ENCODE measurements at regions not wholly inside any gene's neighbourhood (a gene's known extent, or its start where the extent isn't known, plus 50 kb on each side); places are given as distances from the start of the nearest gene placed in this dataset.

GRCh38 chr2:39568561-39569006 is 97.1 kb upstream of the TMEM178A start:
- H3K4me2 ChIP-seq (ENCODE audit: insufficient read depth, low read length), result peak overlapping the region; percentile 49
- H4K20me1 ChIP-seq (ENCODE audit: insufficient read depth, low read length), result no peaks in the 10 kb centered on the region
- no peak overlapping the region for H3K4me3 ChIP-seq (ENCODE audit: insufficient read depth, low read length)
- peak overlapping the region; percentile 45 for H3K27ac ChIP-seq (ENCODE audit: low read depth, low read length)
- no peaks in the 10 kb centered on the region for H3K27me3 ChIP-seq (ENCODE audit: insufficient read depth, low read length)
- peaks cover 25% of the 10 kb centered on the region for H3K4me1 ChIP-seq (ENCODE audit: insufficient read depth, low read length)
- H3K36me3 ChIP-seq (ENCODE audit: insufficient read depth, low read length), result no peaks in the 10 kb centered on the region
- H2AFZ ChIP-seq (ENCODE audit: low read length), result peak overlapping the region; percentile 26
- no peaks in the 10 kb centered on the region for H3K79me2 ChIP-seq (ENCODE audit: insufficient read depth, low read length)
- TF ChIP-seq CTCF (IDR thresholded peaks at IDR 0.05; ENCODE audit: extremely low read depth, low read depth, low read length), result no peak
- H3K9me3 ChIP-seq (ENCODE audit: low read depth, low read length), result no peaks in the 10 kb centered on the region
- peak; percentile 88 for DNase-seq (ENCODE audit: insufficient read length, low spot score, missing footprints)

- no peak overlapping the region for H3K4me3 ChIP-seq (ENCODE audit: insufficient read depth, low read length)
- no peak for DNase-seq (ENCODE audit: insufficient read length, low spot score, missing footprints)
- H3K27ac ChIP-seq (ENCODE audit: low read depth, low read length), result no peak overlapping the region
- no peaks in the 10 kb centered on the region for H3K79me2 ChIP-seq (ENCODE audit: insufficient read depth, low read length)
- H3K27me3 ChIP-seq (ENCODE audit: insufficient read depth, low read length), result no peaks in the 10 kb centered on the region
- no peaks in the 10 kb centered on the region for H4K20me1 ChIP-seq (ENCODE audit: insufficient read depth, low read length)
- H2AFZ ChIP-seq (ENCODE audit: low read length), result no peak overlapping the region
- no peak overlapping the region for H3K4me2 ChIP-seq (ENCODE audit: insufficient read depth, low read length)
- no peaks in the 10 kb centered on the region for H3K9me3 ChIP-seq (ENCODE audit: low read depth, low read length)
- H3K36me3 ChIP-seq (ENCODE audit: insufficient read depth, low read length), result no peaks in the 10 kb centered on the region
- peaks cover 25% of the 10 kb centered on the region for H3K4me1 ChIP-seq (ENCODE audit: insufficient read depth, low read length)
- no peak for TF ChIP-seq CTCF (IDR thresholded peaks at IDR 0.05; ENCODE audit: extremely low read depth, low read depth, low read length)
Measured at GRCh38 chr2:39570130-39570555, 95.6 kb upstream of the TMEM178A start.

GRCh38 chr2:39570614-39571013 is 95.1 kb upstream of the TMEM178A start:
- H3K4me1 ChIP-seq (ENCODE audit: insufficient read depth, low read length), result peaks cover 25% of the 10 kb centered on the region
- TF ChIP-seq CTCF (IDR thresholded peaks at IDR 0.05; ENCODE audit: extremely low read depth, low read depth, low read length), result no peak
- no peak overlapping the region for H3K4me3 ChIP-seq (ENCODE audit: insufficient read depth, low read length)
- no peaks in the 10 kb centered on the region for H4K20me1 ChIP-seq (ENCODE audit: insufficient read depth, low read length)
- H2AFZ ChIP-seq (ENCODE audit: low read length), result no peak overlapping the region
- H3K27me3 ChIP-seq (ENCODE audit: insufficient read depth, low read length), result no peaks in the 10 kb centered on the region
- H3K27ac ChIP-seq (ENCODE audit: low read depth, low read length), result peak overlapping the region; percentile 14
- H3K4me2 ChIP-seq (ENCODE audit: insufficient read depth, low read length), result no peak overlapping the region
- H3K9me3 ChIP-seq (ENCODE audit: low read depth, low read length), result no peaks in the 10 kb centered on the region
- H3K36me3 ChIP-seq (ENCODE audit: insufficient read depth, low read length), result no peaks in the 10 kb centered on the region
- no peaks in the 10 kb centered on the region for H3K79me2 ChIP-seq (ENCODE audit: insufficient read depth, low read length)
- DNase-seq (ENCODE audit: insufficient read length, low spot score, missing footprints), result no peak

GRCh38 chr2:39571111-39571731 is 94.5 kb upstream of the TMEM178A start:
- Histone ChIP-seq H3K36me3 (ENCODE audit: insufficient read depth, low read length) (no peaks in the 10 kb centered on the region), H3K79me2 (ENCODE audit: insufficient read depth, low read length) (no peaks in the 10 kb centered on the region), H4K20me1 (ENCODE audit: insufficient read depth, low read length) (no peaks in the 10 kb centered on the region), H3K4me2 (ENCODE audit: insufficient read depth, low read length) (peak overlapping the region; percentile 20), H3K9me3 (ENCODE audit: low read depth, low read length) (no peaks in the 10 kb centered on the region), H3K27me3 (ENCODE audit: insufficient read depth, low read length) (no peaks in the 10 kb centered on the region), H3K4me1 (ENCODE audit: insufficient read depth, low read length) (peaks cover 25% of the 10 kb centered on the region), H3K27ac (ENCODE audit: low read depth, low read length) (peak overlapping the region; percentile 14), H2AFZ (ENCODE audit: low read length) (no peak overlapping the region), H3K4me3 (ENCODE audit: insufficient read depth, low read length) (no peak overlapping the region)
- no peak for TF ChIP-seq CTCF (IDR thresholded peaks at IDR 0.05; ENCODE audit: extremely low read depth, low read depth, low read length)
- no peak for DNase-seq (ENCODE audit: insufficient read length, low spot score, missing footprints)
